GM18517 (cell line): ENCODE measurements at regions not wholly inside any gene's neighbourhood (a gene's known extent, or its start where the extent isn't known, plus 50 kb on each side); places are given as distances from the start of the nearest gene placed in this dataset.
"Not testable (repeated sequence)": the region's sequence is repeated elsewhere in the genome, so short reads cannot be mapped to it uniquely, and the experiment has no call there.

Experiments used
- ATAC-seq: cut with Tn5 transposase; IDR thresholded peaks from one replicate; pipeline ENCODE4 v1.9.1; 2021; ENCODE audit warnings: mild to moderate bottlenecking, moderate library complexity; ENCODE audit not compliant: unreplicated experiment

- no peak for ATAC-seq
These were observed 657.3 kb upstream of the COBL start for GRCh38 chr7:51973939-51974338.

- no peak for ATAC-seq
These were observed 656.5 kb upstream of the COBL start for GRCh38 chr7:51973071-51973470.

- ATAC-seq = no peak
These were observed 654.5 kb upstream of the COBL start for GRCh38 chr7:51970961-51971665.

- ATAC-seq = no peak
These were observed 651.9 kb upstream of the COBL start for GRCh38 chr7:51968461-51968860.

- no peak for ATAC-seq
These were observed 648.8 kb upstream of the COBL start for GRCh38 chr7:51965454-51965853.

- no peak for ATAC-seq
These were observed 645.2 kb upstream of the COBL start for GRCh38 chr7:51961804-51962203.

- ATAC-seq = no peak
These were observed 634.2 kb upstream of the COBL start for GRCh38 chr7:51950813-51951212.

GRCh38 chr7:51949726-51950644 is 633.4 kb upstream of the COBL start:
- no peak for ATAC-seq

- ATAC-seq = no peak
These were observed 614.2 kb upstream of the COBL start for GRCh38 chr7:51930834-51931233.

- ATAC-seq = no peak
These were observed 613.2 kb upstream of the COBL start for GRCh38 chr7:51929818-51930217.

GRCh38 chr7:51927738-51928137 is 611.1 kb upstream of the COBL start:
- no peak for ATAC-seq

GRCh38 chr7:51918581-51918980 is 602.0 kb upstream of the COBL start:
- ATAC-seq = no peak

GRCh38 chr7:51901489-51901840 is 584.9 kb upstream of the COBL start:
- no peak for ATAC-seq

GRCh38 chr7:51900755-51901488 is 584.3 kb upstream of the COBL start:
- not testable (repeated sequence) for ATAC-seq

- ATAC-seq = no peak
These were observed 583.0 kb upstream of the COBL start for GRCh38 chr7:51899611-51900010.

GRCh38 chr7:51882412-51882811 is 565.8 kb upstream of the COBL start:
- ATAC-seq = no peak

GRCh38 chr7:51881309-51881708 is 564.7 kb upstream of the COBL start:
- ATAC-seq = no peak

- ATAC-seq = no peak
These were observed 562.3 kb upstream of the COBL start for GRCh38 chr7:51878865-51879264.

- ATAC-seq = no peak
These were observed 552.8 kb upstream of the COBL start for GRCh38 chr7:51869452-51869851.

GRCh38 chr7:51867117-51867516 is 550.5 kb upstream of the COBL start:
- no peak for ATAC-seq

GRCh38 chr7:51860305-51860704 is 543.7 kb upstream of the COBL start:
- no peak for ATAC-seq

- no peak for ATAC-seq
These were observed 533.5 kb upstream of the COBL start for GRCh38 chr7:51850126-51850525.
